GM23248 (cell line): ENCODE measurements at regions not wholly inside any gene's neighbourhood (a gene's known extent, or its start where the extent isn't known, plus 50 kb on each side); places are given as distances from the start of the nearest gene placed in this dataset.

Experiments
- DNase-seq: peaks from one replicate; pipeline ENCODE4 v3.0.0-alpha.2; 2015
- H2AFZ ChIP-seq: fragments of 200-600 bp; sonication (generic); 2 replicates; pipeline ENCODE4 v1.6.1; 2016; ENCODE audit warnings: antibody characterized with exemption
- H3F3A ChIP-seq: fragments of 200-600 bp; sonication (generic); 2 replicates; pipeline ENCODE4 v1.6.1; 2016; ENCODE audit warnings: mild to moderate bottlenecking, antibody characterized with exemption, mixed run types; ENCODE audit not compliant: insufficient read depth
- H3K27ac ChIP-seq: fragments of 200-600 bp; sonication (generic); 2 replicates; pipeline ENCODE4 v1.5.1; 2016; ENCODE audit warnings: mild to moderate bottlenecking
- H3K27me3 ChIP-seq: fragments of 200-600 bp; sonication (generic); replicated peaks from 2 replicates; pipeline ENCODE4 v1.6.1; 2016; ENCODE audit warnings: mild to moderate bottlenecking; ENCODE audit not compliant: insufficient read depth
- H3K36me3 ChIP-seq: fragments of 200-600 bp; sonication (generic); 2 replicates; pipeline ENCODE4 v1.6.1; 2016; ENCODE audit warnings: low read depth, mild to moderate bottlenecking
- H3K4me1 ChIP-seq: fragments of 200-600 bp; sonication (generic); 2 replicates; pipeline ENCODE4 v1.6.1; 2016; ENCODE audit warnings: mild to moderate bottlenecking; ENCODE audit not compliant: insufficient read depth
- H3K4me2 ChIP-seq: fragments of 200-600 bp; sonication (generic); one replicate; pipeline ENCODE4 v1.6.1; 2016; ENCODE audit warnings: mild to moderate bottlenecking; ENCODE audit not compliant: unreplicated experiment
- H3K4me3 ChIP-seq: fragments of 200-600 bp; sonication (generic); 2 replicates; pipeline ENCODE4 v1.5.1; 2016; ENCODE audit warnings: mild to moderate bottlenecking
- H3K79me2 ChIP-seq: fragments of 200-600 bp; sonication (generic); 2 replicates; pipeline ENCODE4 v1.6.1; 2016; ENCODE audit warnings: mild to moderate bottlenecking; ENCODE audit not compliant: insufficient read depth
- H3K9ac ChIP-seq: fragments of 200-600 bp; sonication (generic); 2 replicates; pipeline ENCODE4 v1.6.1; 2016; ENCODE audit warnings: mild to moderate bottlenecking
- H3K9me2 ChIP-seq: fragments of 200-600 bp; sonication (generic); 2 replicates; pipeline ENCODE4 v1.6.1; 2016; ENCODE audit warnings: mixed run types, mild to moderate bottlenecking, moderate library complexity; ENCODE audit not compliant: insufficient read depth
- H3K9me3 ChIP-seq: fragments of 200-600 bp; sonication (generic); one replicate; pipeline ENCODE4 v1.6.1; 2017; ENCODE audit warnings: low read depth
- H4K20me1 ChIP-seq: fragments of 200-600 bp; sonication (generic); 2 replicates; pipeline ENCODE4 v1.6.0; 2016; ENCODE audit not compliant: insufficient read depth
- EZH2 ChIP-seq: fragments of 200-600 bp; sonication (generic); IDR thresholded peaks from 2 replicates; pipeline ENCODE4 v1.6.1; 2018; ENCODE audit warnings: antibody characterized with exemption, mild to moderate bottlenecking; ENCODE audit not compliant: insufficient read depth, poor library complexity, severe bottlenecking
- EZH2phosphoT487 ChIP-seq: fragments of 200-600 bp; sonication (generic); IDR thresholded peaks from 2 replicates; pipeline ENCODE4 v1.6.1; 2018; ENCODE audit warnings: antibody characterized with exemption, moderate library complexity, mild to moderate bottlenecking, low read depth; ENCODE audit not compliant: insufficient read depth
- WGBS, 2 experiments: methylation state at CpG; one replicate each; pipeline ENCODE4 v1.1.6; 2015 to 2017; ENCODE audit warnings: low lambda C conversion rate in 2 of 2, low coverage in 1 of 2; ENCODE audit errors: missing lambda C conversion rate in 2 of 2; 5-methylcytosine and 5-hydroxymethylcytosine counted together
- in situ Hi-C: fragments of 300-500 bp; cut with MboI; formaldehyde crosslinking; loops from 2 replicates; pipeline ENCODE4 v1.15.0; 2020

- Histone ChIP-seq H3F3A (peaks cover 13% of the 10 kb centered on the region), H3K4me3 (no peak overlapping the region), H3K4me1 (peaks cover 12% of the 10 kb centered on the region; the same call in 1 of the 2 replicates), H3K4me2 (no peak overlapping the region), H4K20me1 (no peaks in the 10 kb centered on the region), H3K79me2 (no peaks in the 10 kb centered on the region), H3K9me3 (no peaks in the 10 kb centered on the region), H2AFZ (no peak overlapping the region), H3K9ac (no peak overlapping the region), H3K36me3 (no peaks in the 10 kb centered on the region), H3K9me2 (no peaks in the 10 kb centered on the region), H3K27ac (no peak overlapping the region), H3K27me3 (no peaks in the 10 kb centered on the region)
- no peak for DNase-seq
- in situ Hi-C loops = no loop called here
- no peak for TF ChIP-seq EZH2phosphoT487
- no peak for TF ChIP-seq EZH2
- WGBS, 2 experiments = 88 to 95% methylated on average over 1 of the region's 1 CpG
Observed at GRCh38 chr15:38174691-38175090, 77.9 kb upstream of the SPRED1 start.

GRCh38 chr15:38176155-38176554 is 76.5 kb upstream of the SPRED1 start:
- Histone ChIP-seq H4K20me1 (no peaks in the 10 kb centered on the region), H2AFZ (no peak overlapping the region), H3K9me2 (no peaks in the 10 kb centered on the region), H3K9me3 (no peaks in the 10 kb centered on the region), H3K4me2 (no peak overlapping the region), H3K4me3 (no peak overlapping the region), H3K79me2 (no peaks in the 10 kb centered on the region), H3K36me3 (no peaks in the 10 kb centered on the region), H3F3A (no peaks in the 10 kb centered on the region), H3K9ac (no peak overlapping the region), H3K4me1 (peaks cover 5% of the 10 kb centered on the region; the same call in 1 of the 2 replicates), H3K27me3 (no peaks in the 10 kb centered on the region), H3K27ac (no peak overlapping the region)
- WGBS, 2 experiments = 16 to 20% methylated on average over 4 of the region's 4 CpGs
- in situ Hi-C loops = no loop called here
- TF ChIP-seq EZH2phosphoT487 = no peak
- no peak for TF ChIP-seq EZH2
- DNase-seq = peak; percentile 83

GRCh38 chr15:38176691-38177090 is 75.9 kb upstream of the SPRED1 start:
- H3K36me3 ChIP-seq = no peaks in the 10 kb centered on the region
- H3F3A ChIP-seq = no peaks in the 10 kb centered on the region
- TF ChIP-seq EZH2 (no peak), EZH2phosphoT487 (no peak)
- H3K4me1 ChIP-seq = peaks cover 5% of the 10 kb centered on the region; the same call in 1 of the 2 replicates
- in situ Hi-C loops = no loop called here
- no peak overlapping the region for H2AFZ ChIP-seq
- H3K9ac ChIP-seq = no peak overlapping the region
- H3K9me3 ChIP-seq = no peaks in the 10 kb centered on the region
- no peaks in the 10 kb centered on the region for H4K20me1 ChIP-seq
- no peak overlapping the region for H3K27ac ChIP-seq
- no peak for DNase-seq
- no peaks in the 10 kb centered on the region for H3K79me2 ChIP-seq
- no peaks in the 10 kb centered on the region for H3K27me3 ChIP-seq
- no peak overlapping the region for H3K4me2 ChIP-seq
- no peak overlapping the region for H3K4me3 ChIP-seq
- H3K9me2 ChIP-seq = no peaks in the 10 kb centered on the region

GRCh38 chr15:38182900-38183299 is 69.7 kb upstream of the SPRED1 start:
- Histone ChIP-seq H3K36me3 (no peaks in the 10 kb centered on the region), H4K20me1 (no peaks in the 10 kb centered on the region), H3K4me3 (no peak overlapping the region), H3K9me3 (no peaks in the 10 kb centered on the region), H3K4me1 (no peaks in the 10 kb centered on the region), H3K4me2 (no peak overlapping the region), H3K27me3 (no peaks in the 10 kb centered on the region), H3K27ac (no peak overlapping the region), H3K79me2 (no peaks in the 10 kb centered on the region), H3K9me2 (no peaks in the 10 kb centered on the region), H2AFZ (no peak overlapping the region), H3F3A (no peaks in the 10 kb centered on the region), H3K9ac (no peak overlapping the region)
- no peak for TF ChIP-seq EZH2phosphoT487
- TF ChIP-seq EZH2 = no peak
- 70 to 83% methylated on average over 3 of the region's 3 CpGs for WGBS, 2 experiments
- in situ Hi-C loops = no loop called here
- DNase-seq = no peak

GRCh38 chr15:38186507-38186906 is 66.1 kb upstream of the SPRED1 start:
- Histone ChIP-seq H3F3A (no peaks in the 10 kb centered on the region), H3K4me2 (no peak overlapping the region), H3K27ac (no peak overlapping the region), H3K4me1 (no peaks in the 10 kb centered on the region), H2AFZ (no peak overlapping the region), H3K9me2 (no peaks in the 10 kb centered on the region), H3K79me2 (no peaks in the 10 kb centered on the region), H3K27me3 (no peaks in the 10 kb centered on the region), H3K4me3 (no peak overlapping the region), H3K9me3 (no peaks in the 10 kb centered on the region), H4K20me1 (no peaks in the 10 kb centered on the region), H3K36me3 (no peaks in the 10 kb centered on the region), H3K9ac (no peak overlapping the region)
- 91 to 97% methylated on average over 3 of the region's 3 CpGs for WGBS, 2 experiments
- no peak for DNase-seq
- TF ChIP-seq EZH2 = no peak
- TF ChIP-seq EZH2phosphoT487 = no peak
- in situ Hi-C loops = no loop called here
